Choroid plexus epithelial cell (primary cell): ENCODE measurements at regions not wholly inside any gene's neighbourhood (a gene's known extent, or its start where the extent isn't known, plus 50 kb on each side); places are given as distances from the start of the nearest gene placed in this dataset.

Source experiments
- DNase-seq: peaks from one replicate; pipeline ENCODE4 v3.0.0-alpha.2; 2010; ENCODE audit warnings: low read depth
- H3K4me3 ChIP-seq: 2 replicates; pipeline ENCODE4 v1.5.1; 2011; ENCODE audit warnings: low read depth, mild to moderate bottlenecking, control low read depth, low read length, moderate library complexity
- TF ChIP-seq, protein P1 (sequence below): conservative IDR thresholded peaks from 2 replicates; pipeline ENCODE4 v1.5.1; 2011; ENCODE audit warnings: low read depth, mild to moderate bottlenecking, control low read depth, inconsistent platforms, low read length, moderate library complexity

DNA sequence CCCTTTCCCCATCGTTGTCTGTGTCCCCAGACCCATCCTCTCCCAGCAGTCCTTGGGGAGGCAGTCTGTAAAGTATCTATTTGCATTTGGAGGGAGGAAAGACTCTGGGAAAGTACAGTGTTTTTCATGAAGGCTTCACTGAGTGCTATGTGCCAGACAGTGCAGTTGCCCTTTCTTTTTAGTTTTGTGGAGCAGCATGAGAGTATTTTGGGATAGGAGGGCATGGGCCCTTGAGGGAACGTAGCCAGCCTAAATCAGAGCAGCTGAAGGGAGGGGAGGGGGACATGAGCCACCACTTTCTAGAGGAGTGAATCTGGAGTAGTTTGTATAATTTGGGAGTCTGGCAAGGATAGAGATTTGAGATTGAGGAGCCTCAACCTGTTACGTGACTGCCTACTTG lies 404.0 kb upstream of the KAZN start:
- TF ChIP-seq, protein P1, sequence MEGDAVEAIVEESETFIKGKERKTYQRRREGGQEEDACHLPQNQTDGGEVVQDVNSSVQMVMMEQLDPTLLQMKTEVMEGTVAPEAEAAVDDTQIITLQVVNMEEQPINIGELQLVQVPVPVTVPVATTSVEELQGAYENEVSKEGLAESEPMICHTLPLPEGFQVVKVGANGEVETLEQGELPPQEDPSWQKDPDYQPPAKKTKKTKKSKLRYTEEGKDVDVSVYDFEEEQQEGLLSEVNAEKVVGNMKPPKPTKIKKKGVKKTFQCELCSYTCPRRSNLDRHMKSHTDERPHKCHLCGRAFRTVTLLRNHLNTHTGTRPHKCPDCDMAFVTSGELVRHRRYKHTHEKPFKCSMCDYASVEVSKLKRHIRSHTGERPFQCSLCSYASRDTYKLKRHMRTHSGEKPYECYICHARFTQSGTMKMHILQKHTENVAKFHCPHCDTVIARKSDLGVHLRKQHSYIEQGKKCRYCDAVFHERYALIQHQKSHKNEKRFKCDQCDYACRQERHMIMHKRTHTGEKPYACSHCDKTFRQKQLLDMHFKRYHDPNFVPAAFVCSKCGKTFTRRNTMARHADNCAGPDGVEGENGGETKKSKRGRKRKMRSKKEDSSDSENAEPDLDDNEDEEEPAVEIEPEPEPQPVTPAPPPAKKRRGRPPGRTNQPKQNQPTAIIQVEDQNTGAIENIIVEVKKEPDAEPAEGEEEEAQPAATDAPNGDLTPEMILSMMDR = no peak
- H3K4me3 ChIP-seq = no peak overlapping the region
- DNase-seq = no peak

- H3K4me3 ChIP-seq = no peak overlapping the region
- no peak for DNase-seq
- TF ChIP-seq, protein P1 = no peak
Measured at GRCh38 chr1:14205066-14205465, 393.4 kb upstream of the KAZN start.

GRCh38 chr1:14215151-14215550 lies 383.3 kb upstream of the KAZN start:
- H3K4me3 ChIP-seq = no peak overlapping the region
- DNase-seq = no peak
- TF ChIP-seq, protein P1 = no peak

DNA sequence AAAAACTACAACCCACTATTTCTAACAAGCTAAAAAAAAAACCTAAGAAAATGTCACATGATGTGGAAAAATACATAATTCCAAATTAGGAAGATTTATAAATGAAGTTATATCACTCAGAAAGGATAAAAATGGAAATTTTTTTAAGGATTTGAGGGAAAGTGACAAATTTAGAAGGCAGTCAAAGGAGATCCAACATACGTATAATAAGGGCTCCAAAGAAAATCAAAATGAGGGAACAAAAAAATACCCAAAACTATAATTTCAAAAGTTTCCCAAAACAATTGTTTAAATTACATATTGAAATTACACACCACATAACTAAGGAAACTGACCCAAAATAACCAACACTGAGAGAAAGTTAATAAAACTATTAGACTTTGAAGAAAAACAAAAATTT lies 381.1 kb upstream of the KAZN start:
- TF ChIP-seq, protein P1 = no peak
- H3K4me3 ChIP-seq = no peak overlapping the region
- peak; percentile 7 for DNase-seq

DNA sequence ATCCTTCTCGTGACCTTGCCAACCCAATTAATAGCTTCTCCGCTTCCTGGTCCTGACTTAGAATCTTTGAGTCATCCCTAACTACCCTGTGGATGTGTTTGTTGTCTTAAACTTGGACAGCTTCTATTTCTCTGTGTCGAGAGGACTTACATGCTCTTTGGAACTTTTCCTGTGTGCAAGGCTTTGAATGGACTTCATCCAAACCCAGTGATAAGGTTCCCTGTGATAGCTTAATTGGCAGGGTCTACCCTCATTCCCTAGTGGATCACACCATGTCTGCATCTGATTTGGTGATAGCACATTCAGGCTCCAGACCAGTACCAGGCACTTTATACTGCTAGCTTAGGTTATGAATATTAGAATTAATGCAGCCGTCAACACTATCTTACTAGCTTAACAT lies 378.2 kb upstream of the KAZN start:
- no peak for DNase-seq
- TF ChIP-seq, protein P1 = no peak
- H3K4me3 ChIP-seq = no peak overlapping the region

DNA sequence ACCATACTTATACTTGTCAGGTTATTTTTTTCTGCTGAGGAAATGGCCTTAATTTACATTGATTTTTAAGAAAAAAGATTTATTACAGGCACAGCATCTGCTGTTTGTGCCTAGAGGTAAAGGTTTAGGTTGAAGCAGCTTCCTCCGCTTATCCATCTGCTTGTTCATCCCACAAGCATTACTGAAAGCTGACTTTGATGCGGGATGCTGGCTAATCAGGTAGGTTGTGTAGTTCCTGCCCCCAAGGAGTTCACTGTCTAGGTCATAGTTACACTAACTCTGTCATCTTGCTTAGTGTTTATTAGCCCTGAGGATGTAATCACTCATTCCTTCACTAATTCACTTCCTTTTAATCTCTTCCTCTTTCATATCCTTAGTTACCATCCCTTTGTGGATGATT lies 377.7 kb upstream of the KAZN start:
- no peak overlapping the region for H3K4me3 ChIP-seq
- no peak for DNase-seq
- TF ChIP-seq, protein P1 = no peak

DNA sequence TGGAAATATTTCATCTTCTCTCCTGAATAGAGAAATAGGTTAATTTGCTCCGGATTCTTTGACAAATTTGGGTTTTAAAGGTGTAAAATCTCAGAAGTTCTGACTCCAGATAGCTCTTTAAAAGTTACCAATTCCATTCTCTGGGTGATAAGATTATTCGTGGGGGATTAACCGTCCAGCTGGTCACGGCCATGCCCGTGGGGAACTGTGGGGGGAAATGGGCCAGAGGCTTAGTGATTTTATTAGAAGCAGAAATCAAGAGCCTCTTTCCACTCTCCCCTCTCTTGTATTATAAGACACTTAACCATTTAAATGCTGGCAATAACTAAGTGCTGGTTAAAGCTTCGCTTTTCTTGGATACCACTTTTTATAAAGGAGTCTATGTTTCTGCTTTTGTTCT lies 376.4 kb upstream of the KAZN start:
- no peak overlapping the region for H3K4me3 ChIP-seq
- TF ChIP-seq, protein P1 = no peak
- DNase-seq = no peak
